Tibial artery (tissue), 4 donors: ENCODE measurements at regions not wholly inside any gene's neighbourhood (a gene's known extent, or its start where the extent isn't known, plus 50 kb on each side); places are given as distances from the start of the nearest gene placed in this dataset.

ENCODE experiments used
- DNase-seq, 2 donors: peaks; one replicate each; pipeline ENCODE4 v3.0.0-alpha.2; 2019
- H3K27ac ChIP-seq, 2 donors: fragments of 200-600 bp; sonication (generic) in 1 of 2; 1 replicate in 1 of 2; 2 replicates in 1 of 2; pipeline ENCODE4 v1.5.1; 2018 to 2019; ENCODE audit warnings: mild to moderate bottlenecking in 1 of 2
- H3K27me3 ChIP-seq, 2 donors: fragments of 200-600 bp; sonication (generic) in 1 of 2; one replicate each; pipeline versions ENCODE4 v1.5.1 to v1.6.0; 2016 to 2019
- H3K36me3 ChIP-seq, 3 donors: fragments of 200-600 bp; sonication (generic) in 2 of 3; one replicate each; pipeline ENCODE4 v1.5.1; 2016 to 2019; ENCODE audit warnings: mild to moderate bottlenecking in 2 of 3
- H3K4me1 ChIP-seq, 4 donors: fragments of 200-600 bp; sonication (generic) in 2 of 4; 1 replicate in 3 of 4; 2 replicates in 1 of 4; pipeline ENCODE4 v1.5.1; 2016 to 2019
- H3K4me3 ChIP-seq, 2 donors: fragments of 200-600 bp; sonication (generic) in 1 of 2; 1 replicate in 1 of 2; 2 replicates in 1 of 2; pipeline ENCODE4 v1.5.1; 2018 to 2019; ENCODE audit warnings: mild to moderate bottlenecking in 2 of 2
- H3K9me3 ChIP-seq, 3 donors: fragments of 200-600 bp; sonication (generic) in 1 of 3; one replicate each; pipeline ENCODE4 v1.5.1; 2016 to 2019
- CTCF ChIP-seq, 2 experiments: fragments of 200-600 bp in 1 of 2; fragments of 450-650 bp in 1 of 2; IDR thresholded peaks; one replicate each; pipeline ENCODE4 v1.5.1; 2017 to 2019; ENCODE audit warnings: antibody characterized with exemption in 2 of 2, mild to moderate bottlenecking in 1 of 2, moderate library complexity in 1 of 2
- intact Hi-C: fragments of 100-400 bp; cut with DNase I; formaldehyde crosslinking; loops from one replicate; pipeline ENCODE4 v1.15.0; 2023; ENCODE audit warnings: low total_unique reads

- DNase-seq, result peak in 1 of 2 donors; percentile 11
- intact Hi-C loops, result no loop called here
- Histone ChIP-seq H3K4me1 (no peaks in the 10 kb centered on the region), H3K36me3 (no peaks in the 10 kb centered on the region), H3K27ac (no peak overlapping the region), H3K27me3 (peaks cover 0 to 4% of the 10 kb centered on the region in 2 donors), H3K9me3 (no peaks in the 10 kb centered on the region), H3K4me3 (no peak overlapping the region)
- TF ChIP-seq CTCF (IDR thresholded peaks at IDR 0.05), result no peak
Observed at GRCh38 chr10:78458983-78459638, 425.4 kb downstream of the RPS24 start.

- peak; percentile 14 to 56 for DNase-seq
- Histone ChIP-seq H3K27ac (no peak overlapping the region), H3K27me3 (peaks cover 0 to 4% of the 10 kb centered on the region in 2 donors), H3K9me3 (no peaks in the 10 kb centered on the region), H3K4me1 (no peaks in the 10 kb centered on the region), H3K36me3 (no peaks in the 10 kb centered on the region), H3K4me3 (no peak overlapping the region)
- intact Hi-C loops, result no loop called here
- TF ChIP-seq CTCF (IDR thresholded peaks at IDR 0.05), result no peak
Observed at GRCh38 chr10:78459639-78460037, 426.0 kb downstream of the RPS24 start.

- no peaks in the 10 kb centered on the region for H3K9me3 ChIP-seq
- intact Hi-C loops, result no loop called here
- no peak for TF ChIP-seq CTCF (IDR thresholded peaks at IDR 0.05)
- no peak overlapping the region for H3K27ac ChIP-seq
- no peaks in the 10 kb centered on the region for H3K36me3 ChIP-seq
- DNase-seq, result peak in 1 of 2 donors; percentile 7
- no peaks in the 10 kb centered on the region for H3K4me1 ChIP-seq
- H3K4me3 ChIP-seq, result no peak overlapping the region
- peaks cover 0 to 4% of the 10 kb centered on the region in 2 donors for H3K27me3 ChIP-seq
Observed at GRCh38 chr10:78460204-78460603, 426.5 kb downstream of the RPS24 start.

GRCh38 chr10:78461333-78461732, 427.7 kb downstream of the RPS24 start:
- TF ChIP-seq CTCF (IDR thresholded peaks at IDR 0.05), result no peak
- Histone ChIP-seq H3K27ac (no peak overlapping the region), H3K36me3 (no peaks in the 10 kb centered on the region), H3K9me3 (no peaks in the 10 kb centered on the region), H3K27me3 (peaks cover 0 to 4% of the 10 kb centered on the region in 2 donors), H3K4me1 (no peaks in the 10 kb centered on the region), H3K4me3 (no peak overlapping the region)
- DNase-seq, result peak; percentile 5 to 42
- intact Hi-C loops, result no loop called here

- no peaks in the 10 kb centered on the region for H3K9me3 ChIP-seq
- H3K4me3 ChIP-seq, result no peak overlapping the region
- intact Hi-C loops, result no loop called here
- no peaks in the 10 kb centered on the region for H3K36me3 ChIP-seq
- DNase-seq, result peak in 1 of 2 donors; percentile 2
- no peak for TF ChIP-seq CTCF (IDR thresholded peaks at IDR 0.05)
- no peak overlapping the region for H3K27ac ChIP-seq
- H3K27me3 ChIP-seq, result peaks cover 0 to 4% of the 10 kb centered on the region in 2 donors
- H3K4me1 ChIP-seq, result no peaks in the 10 kb centered on the region
Observed at GRCh38 chr10:78462176-78462575, 428.5 kb downstream of the RPS24 start.
